ENCODE measurements at regions not wholly inside any gene's neighbourhood (a gene's known extent, or its start where the extent isn't known, plus 50 kb on each side); places are given as distances from the start of the nearest gene placed in this dataset.

DNA sequence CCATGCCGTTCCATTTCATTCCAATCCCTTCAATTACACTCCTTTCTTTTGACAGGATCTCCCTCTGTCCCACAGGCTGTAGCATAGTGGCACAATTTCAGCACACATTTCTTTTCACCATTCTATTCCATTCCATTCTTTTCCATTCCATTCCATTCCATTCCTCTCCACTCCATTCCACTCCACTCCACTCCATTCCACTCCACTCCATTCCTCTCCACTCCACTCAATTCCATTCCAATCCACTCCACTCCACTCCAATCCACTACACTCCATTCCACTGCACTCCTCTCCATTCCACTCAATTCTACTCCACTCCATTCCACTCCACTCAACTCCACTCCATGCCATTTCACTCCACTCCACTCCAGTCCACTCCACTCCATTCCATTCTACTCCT lies 1495.1 kb downstream of the TSPY10 start:
- ATAC-seq (ENCODE audit: insufficient number of reproducible peaks, low FRiP score, low read depth) (no peak), DNase-seq (ENCODE audit: low spot score) (no peak)
- no peak overlapping the region for H3K4me3 ChIP-seq
- H3K36me3 ChIP-seq = no peaks in the 10 kb centered on the region
- no peaks in the 10 kb centered on the region for H3K4me1 ChIP-seq (ENCODE audit: control insufficient read depth in 1 of 2, low read depth in 2 of 2)
- no peak overlapping the region for H3K27ac ChIP-seq
- TF ChIP-seq, protein P1, sequence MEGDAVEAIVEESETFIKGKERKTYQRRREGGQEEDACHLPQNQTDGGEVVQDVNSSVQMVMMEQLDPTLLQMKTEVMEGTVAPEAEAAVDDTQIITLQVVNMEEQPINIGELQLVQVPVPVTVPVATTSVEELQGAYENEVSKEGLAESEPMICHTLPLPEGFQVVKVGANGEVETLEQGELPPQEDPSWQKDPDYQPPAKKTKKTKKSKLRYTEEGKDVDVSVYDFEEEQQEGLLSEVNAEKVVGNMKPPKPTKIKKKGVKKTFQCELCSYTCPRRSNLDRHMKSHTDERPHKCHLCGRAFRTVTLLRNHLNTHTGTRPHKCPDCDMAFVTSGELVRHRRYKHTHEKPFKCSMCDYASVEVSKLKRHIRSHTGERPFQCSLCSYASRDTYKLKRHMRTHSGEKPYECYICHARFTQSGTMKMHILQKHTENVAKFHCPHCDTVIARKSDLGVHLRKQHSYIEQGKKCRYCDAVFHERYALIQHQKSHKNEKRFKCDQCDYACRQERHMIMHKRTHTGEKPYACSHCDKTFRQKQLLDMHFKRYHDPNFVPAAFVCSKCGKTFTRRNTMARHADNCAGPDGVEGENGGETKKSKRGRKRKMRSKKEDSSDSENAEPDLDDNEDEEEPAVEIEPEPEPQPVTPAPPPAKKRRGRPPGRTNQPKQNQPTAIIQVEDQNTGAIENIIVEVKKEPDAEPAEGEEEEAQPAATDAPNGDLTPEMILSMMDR (IDR thresholded peaks at IDR 0.05) = no peak
- H3K9me3 ChIP-seq = no peaks in the 10 kb centered on the region
- no peaks in the 10 kb centered on the region for H3K27me3 ChIP-seq (replicated peaks; ENCODE audit: insufficient read depth)

DNA sequence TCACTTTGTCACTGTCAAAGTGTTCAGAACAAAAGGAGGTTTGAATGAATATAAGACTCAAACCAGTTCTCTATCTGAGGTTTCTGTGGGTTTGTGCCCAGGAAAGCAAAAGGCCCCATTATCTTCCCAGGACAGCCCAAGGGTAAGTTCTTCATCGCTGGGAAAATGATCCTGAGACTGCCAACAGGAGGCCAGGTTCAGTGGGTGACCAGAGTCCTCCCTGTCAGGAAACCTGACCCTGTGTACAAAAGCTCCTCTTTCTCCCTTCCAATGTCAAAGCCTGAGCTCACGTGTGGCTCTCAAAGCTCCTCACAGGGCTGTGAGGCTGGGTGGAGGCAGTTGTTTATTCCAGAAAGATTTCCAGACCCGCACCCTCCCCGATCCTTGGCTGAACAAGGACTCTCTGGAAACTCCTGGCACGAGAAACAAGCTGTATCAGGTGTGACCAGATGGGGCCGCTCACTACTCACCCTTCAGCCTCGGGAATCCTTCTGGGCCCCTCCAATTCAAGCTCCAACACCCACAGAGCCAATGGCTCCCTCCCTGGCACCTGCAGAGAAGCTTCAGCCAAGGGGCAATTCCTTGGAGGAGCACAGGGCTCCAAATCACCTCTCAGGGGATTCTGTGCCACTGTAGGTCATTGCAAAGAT lies 1516.7 kb downstream of the TSPY10 start:
- no peak for ATAC-seq (ENCODE audit: insufficient number of reproducible peaks, low FRiP score, low read depth)

DNA sequence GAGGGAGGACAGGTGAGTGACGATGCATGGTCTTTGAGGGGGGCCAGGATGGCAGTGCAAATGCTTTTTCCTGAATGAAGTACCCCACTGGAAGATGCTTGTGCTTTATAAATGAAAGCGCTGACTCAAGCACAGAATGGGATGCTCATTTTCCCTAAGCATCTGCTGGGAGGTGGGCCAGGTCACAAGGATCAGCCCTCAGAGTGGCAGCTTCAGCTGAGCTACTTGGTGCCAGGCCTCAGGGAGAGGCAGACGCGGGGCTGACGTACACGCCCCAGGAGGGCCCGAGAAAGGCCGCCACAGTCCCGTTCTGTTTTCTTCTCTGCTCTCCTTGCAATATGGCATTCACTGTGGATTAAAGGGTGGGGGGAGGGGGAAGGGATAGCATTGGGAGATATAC lies 1535.8 kb downstream of the TSPY10 start:
- Histone ChIP-seq H3K27me3 (replicated peaks; ENCODE audit: insufficient read depth) (no peaks in the 10 kb centered on the region), H3K4me3 (no peak overlapping the region), H3K4me1 (ENCODE audit: control insufficient read depth in 1 of 2, low read depth in 2 of 2) (no peaks in the 10 kb centered on the region), H3K9me3 (no peaks in the 10 kb centered on the region), H3K36me3 (no peaks in the 10 kb centered on the region), H3K27ac (no peak overlapping the region)
- ATAC-seq (ENCODE audit: insufficient number of reproducible peaks, low FRiP score, low read depth) (no peak), DNase-seq (ENCODE audit: low spot score) (no peak)
- TF ChIP-seq, protein P1 (IDR thresholded peaks at IDR 0.05) = no peak

More for the DNA sequence above, 1516.7 kb downstream of the TSPY10 start:
- no peak for DNase-seq (ENCODE audit: low spot score)
- TF ChIP-seq, protein P1 (IDR thresholded peaks at IDR 0.05) = no peak
- Histone ChIP-seq H3K27ac (no peak overlapping the region), H3K36me3 (no peaks in the 10 kb centered on the region), H3K9me3 (no peaks in the 10 kb centered on the region), H3K27me3 (replicated peaks; ENCODE audit: insufficient read depth) (no peaks in the 10 kb centered on the region), H3K4me1 (ENCODE audit: control insufficient read depth in 1 of 2, low read depth in 2 of 2) (no peaks in the 10 kb centered on the region), H3K4me3 (no peak overlapping the region)

DNA sequence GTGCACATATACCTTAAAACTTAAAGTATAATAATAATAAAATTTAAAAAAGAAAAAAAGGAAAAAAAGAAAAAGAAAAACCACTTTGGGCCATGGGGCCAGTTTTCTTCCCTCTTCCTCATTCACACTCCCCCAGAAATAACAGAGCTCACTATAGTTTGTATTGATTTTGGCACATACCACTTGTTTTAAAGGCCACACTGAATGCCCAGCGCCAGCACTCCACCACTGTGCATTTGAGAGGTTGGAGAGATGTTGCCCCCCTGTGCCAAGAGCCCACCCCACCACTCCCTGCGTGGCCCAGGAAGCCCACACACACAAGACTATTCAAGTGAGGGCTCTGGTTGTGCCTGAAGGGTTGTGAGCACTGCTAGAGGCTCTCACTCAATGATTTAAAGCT lies 1536.3 kb downstream of the TSPY10 start:
- Histone ChIP-seq H3K4me3 (no peak overlapping the region), H3K9me3 (no peaks in the 10 kb centered on the region), H3K4me1 (ENCODE audit: control insufficient read depth in 1 of 2, low read depth in 2 of 2) (no peaks in the 10 kb centered on the region), H3K36me3 (no peaks in the 10 kb centered on the region), H3K27me3 (replicated peaks; ENCODE audit: insufficient read depth) (no peaks in the 10 kb centered on the region), H3K27ac (no peak overlapping the region)
- TF ChIP-seq, protein P1 (IDR thresholded peaks at IDR 0.05) = no peak
- DNase-seq (ENCODE audit: low spot score) (no peak), ATAC-seq (ENCODE audit: insufficient number of reproducible peaks, low FRiP score, low read depth) (no peak)

DNA sequence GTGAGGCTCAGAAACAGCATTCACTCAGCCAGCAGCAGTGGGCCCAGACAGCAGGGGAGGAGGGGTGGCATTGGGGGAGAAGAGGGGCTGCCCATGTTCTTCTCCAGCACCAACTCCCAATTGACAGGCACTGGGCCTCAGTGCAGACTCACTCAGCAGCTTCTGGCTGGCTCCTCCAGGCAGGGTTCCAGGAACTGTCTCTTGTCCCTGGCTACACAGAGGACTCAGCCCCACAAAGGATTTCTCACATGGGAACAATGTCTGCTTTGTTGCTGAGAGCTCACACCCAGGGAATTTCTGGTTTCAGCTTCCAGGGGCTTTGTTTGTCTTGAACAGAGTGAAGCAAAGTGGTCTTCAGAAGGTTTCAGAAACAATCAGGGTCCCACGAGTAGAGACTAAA lies 1536.7 kb downstream of the TSPY10 start:
- Histone ChIP-seq H3K4me1 (ENCODE audit: control insufficient read depth in 1 of 2, low read depth in 2 of 2) (no peaks in the 10 kb centered on the region), H3K27me3 (replicated peaks; ENCODE audit: insufficient read depth) (no peaks in the 10 kb centered on the region), H3K9me3 (no peaks in the 10 kb centered on the region), H3K4me3 (no peak overlapping the region), H3K27ac (no peak overlapping the region), H3K36me3 (no peaks in the 10 kb centered on the region)
- ATAC-seq (ENCODE audit: insufficient number of reproducible peaks, low FRiP score, low read depth) (no peak), DNase-seq (ENCODE audit: low spot score) (no peak)
- TF ChIP-seq, protein P1 (IDR thresholded peaks at IDR 0.05) = no peak

Data from thoracic aorta (tissue), 2 donors.